ENCODE measurements at regions not wholly inside any gene's neighbourhood (a gene's known extent, or its start where the extent isn't known, plus 50 kb on each side); places are given as distances from the start of the nearest gene placed in this dataset.

DNA sequence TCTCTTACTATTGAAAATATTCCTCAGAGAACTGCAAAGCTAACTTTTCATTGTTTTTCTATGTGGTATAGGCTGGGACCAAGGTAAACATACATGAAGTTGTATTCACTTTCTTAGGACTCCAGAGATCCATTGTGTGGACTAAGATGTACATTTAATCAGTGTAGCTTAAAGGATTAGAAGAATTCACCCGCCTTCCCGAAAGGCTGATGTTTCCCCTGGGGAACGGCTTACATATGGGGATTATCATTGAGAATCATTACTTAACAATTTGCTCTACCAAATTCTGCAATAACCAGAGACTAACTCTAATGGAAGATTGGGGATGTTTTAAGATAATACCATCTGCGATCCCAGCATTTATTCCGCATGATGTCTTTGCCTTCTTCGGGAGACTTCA lies 257.1 kb upstream of the KIAA1217 start:
- ATAC-seq: no peak
- TF ChIP-seq, protein P1, sequence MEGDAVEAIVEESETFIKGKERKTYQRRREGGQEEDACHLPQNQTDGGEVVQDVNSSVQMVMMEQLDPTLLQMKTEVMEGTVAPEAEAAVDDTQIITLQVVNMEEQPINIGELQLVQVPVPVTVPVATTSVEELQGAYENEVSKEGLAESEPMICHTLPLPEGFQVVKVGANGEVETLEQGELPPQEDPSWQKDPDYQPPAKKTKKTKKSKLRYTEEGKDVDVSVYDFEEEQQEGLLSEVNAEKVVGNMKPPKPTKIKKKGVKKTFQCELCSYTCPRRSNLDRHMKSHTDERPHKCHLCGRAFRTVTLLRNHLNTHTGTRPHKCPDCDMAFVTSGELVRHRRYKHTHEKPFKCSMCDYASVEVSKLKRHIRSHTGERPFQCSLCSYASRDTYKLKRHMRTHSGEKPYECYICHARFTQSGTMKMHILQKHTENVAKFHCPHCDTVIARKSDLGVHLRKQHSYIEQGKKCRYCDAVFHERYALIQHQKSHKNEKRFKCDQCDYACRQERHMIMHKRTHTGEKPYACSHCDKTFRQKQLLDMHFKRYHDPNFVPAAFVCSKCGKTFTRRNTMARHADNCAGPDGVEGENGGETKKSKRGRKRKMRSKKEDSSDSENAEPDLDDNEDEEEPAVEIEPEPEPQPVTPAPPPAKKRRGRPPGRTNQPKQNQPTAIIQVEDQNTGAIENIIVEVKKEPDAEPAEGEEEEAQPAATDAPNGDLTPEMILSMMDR (IDR thresholded peaks at IDR 0.05 in 4 of 5, conservative IDR thresholded peaks at IDR 0.05 in 1 of 5): no peak
- TF ChIP-seq POLR2A (IDR thresholded peaks at IDR 0.05): no peak

DNA sequence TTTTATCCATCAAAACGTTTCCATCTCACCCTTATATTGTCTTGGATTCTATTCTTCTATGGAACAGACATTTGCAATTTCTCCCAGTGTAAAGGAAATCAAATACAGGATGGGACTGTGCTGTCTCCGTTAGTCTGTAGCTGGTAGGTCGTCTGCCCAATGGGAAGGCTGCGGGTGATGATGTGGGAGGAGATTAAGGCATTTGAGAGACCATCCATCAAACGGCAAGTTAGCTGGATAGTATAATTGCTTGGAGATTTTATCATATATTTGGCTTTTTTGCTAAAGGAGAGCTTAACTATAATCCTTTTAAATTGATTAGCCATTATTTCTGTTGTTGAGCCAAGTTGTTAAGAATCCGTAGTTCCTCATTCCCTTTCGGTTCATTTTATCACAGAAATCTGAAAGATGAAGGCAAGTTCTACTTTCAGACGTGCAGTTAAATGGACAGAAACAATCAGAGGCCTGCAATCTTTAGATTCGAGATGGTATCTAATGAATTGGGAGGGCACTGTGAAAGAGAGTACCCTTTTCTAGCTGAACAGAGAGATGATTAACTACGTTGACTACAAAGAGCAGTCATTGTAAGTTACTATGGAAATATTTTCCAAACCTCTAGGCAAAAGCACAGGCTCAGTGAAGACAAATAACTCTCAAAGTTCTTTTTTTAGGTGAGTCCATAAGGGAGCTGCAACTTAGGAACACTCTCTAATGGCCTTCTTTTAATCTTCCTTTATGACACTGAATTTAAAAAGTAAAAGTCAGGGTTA lies 253.3 kb upstream of the KIAA1217 start:
- ATAC-seq: no peak
- no peak for TF ChIP-seq POLR2A (IDR thresholded peaks at IDR 0.05)
- TF ChIP-seq, protein P1 (IDR thresholded peaks at IDR 0.05 in 4 of 5, conservative IDR thresholded peaks at IDR 0.05 in 1 of 5): no peak
- no peak for DNase-seq
- Histone ChIP-seq H3K27me3 (no peaks in the 10 kb centered on the region), H3K27ac (no peak overlapping the region), H3K9me3 (no peaks in the 10 kb centered on the region), H3K4me1 (no peaks in the 10 kb centered on the region), H3K36me3 (no peaks in the 10 kb centered on the region), H3K4me3 (no peak overlapping the region)
- intact Hi-C loops (cut with DNase I; ENCODE audit: low total_unique reads) (no loop called here), in situ Hi-C loops (cut with MboI; ENCODE audit: low sequenced_read_pairs in 4 of 4) (no loop called here)

More for the DNA sequence above, 257.1 kb upstream of the KIAA1217 start:
- intact Hi-C loops (cut with DNase I; ENCODE audit: low total_unique reads): no loop called here
- H3K27ac ChIP-seq: no peak overlapping the region
- no peaks in the 10 kb centered on the region for H3K27me3 ChIP-seq
- DNase-seq: no peak
- H3K9me3 ChIP-seq: no peaks in the 10 kb centered on the region
- H3K4me3 ChIP-seq: no peak overlapping the region
- H3K4me1 ChIP-seq: no peaks in the 10 kb centered on the region
- no peaks in the 10 kb centered on the region for H3K36me3 ChIP-seq
- in situ Hi-C loops (cut with MboI; ENCODE audit: low sequenced_read_pairs in 4 of 4): no loop called here

DNA sequence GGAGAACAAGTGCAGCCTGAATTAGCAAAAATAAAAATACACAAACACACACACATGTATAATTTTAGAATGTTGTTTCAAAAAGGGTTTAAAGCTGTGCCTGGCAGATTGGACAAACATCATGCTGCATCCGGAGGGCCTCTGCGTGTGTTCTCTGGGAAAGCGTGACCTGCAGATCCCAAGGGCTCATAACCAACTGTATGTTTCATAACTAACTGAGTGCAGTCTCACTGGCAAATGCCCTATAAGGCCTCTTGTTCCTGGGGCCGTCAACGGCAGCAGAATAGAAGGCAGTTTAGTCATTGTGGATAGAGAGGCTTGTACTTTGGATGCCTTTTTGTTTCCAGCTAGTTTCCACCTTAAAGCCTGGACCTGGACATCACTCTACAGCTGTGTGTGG lies 243.8 kb upstream of the KIAA1217 start:
- in situ Hi-C loops (cut with MboI; ENCODE audit: low sequenced_read_pairs in 4 of 4): no loop called here
- H3K27me3 ChIP-seq: no peaks in the 10 kb centered on the region

DNA sequence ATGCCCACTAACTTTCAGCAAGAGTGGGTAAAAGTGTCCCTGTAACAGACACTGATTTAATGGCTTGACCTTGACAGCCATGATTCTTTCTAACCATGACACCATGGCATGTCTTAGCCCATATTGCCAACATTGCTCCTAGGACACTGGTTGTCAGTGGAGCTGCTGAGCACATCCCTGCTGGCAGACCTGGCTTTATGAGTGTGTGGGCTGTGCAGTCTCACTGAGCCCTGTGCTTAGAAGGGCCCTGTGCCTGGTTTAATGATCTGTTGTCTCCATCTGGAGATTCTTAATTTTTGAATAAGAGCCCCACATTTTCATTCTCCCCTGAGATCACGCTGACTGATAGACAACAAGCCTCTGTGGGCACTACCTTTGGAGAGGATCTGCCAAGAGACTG lies 243.1 kb upstream of the KIAA1217 start:
- TF ChIP-seq, protein P1 (IDR thresholded peaks at IDR 0.05 in 4 of 5, conservative IDR thresholded peaks at IDR 0.05 in 1 of 5): no peak
- TF ChIP-seq POLR2A (IDR thresholded peaks at IDR 0.05): no peak
- Histone ChIP-seq H3K36me3 (no peaks in the 10 kb centered on the region), H3K27ac (no peak overlapping the region), H3K27me3 (no peaks in the 10 kb centered on the region), H3K4me3 (no peak overlapping the region), H3K4me1 (no peaks in the 10 kb centered on the region), H3K9me3 (no peaks in the 10 kb centered on the region)
- DNase-seq (no peak), ATAC-seq (no peak)
- intact Hi-C loops (cut with DNase I; ENCODE audit: low total_unique reads): no loop called here
- in situ Hi-C loops (cut with MboI; ENCODE audit: low sequenced_read_pairs in 4 of 4): no loop called here

More for the DNA sequence above, 243.8 kb upstream of the KIAA1217 start:
- H3K4me3 ChIP-seq: no peak overlapping the region
- TF ChIP-seq, protein P1 (IDR thresholded peaks at IDR 0.05 in 4 of 5, conservative IDR thresholded peaks at IDR 0.05 in 1 of 5): no peak
- TF ChIP-seq POLR2A (IDR thresholded peaks at IDR 0.05): no peak
- no peak overlapping the region for H3K27ac ChIP-seq
- H3K4me1 ChIP-seq: no peaks in the 10 kb centered on the region
- intact Hi-C loops (cut with DNase I; ENCODE audit: low total_unique reads): no loop called here
- H3K36me3 ChIP-seq: no peaks in the 10 kb centered on the region
- DNase-seq (no peak), ATAC-seq (no peak)
- H3K9me3 ChIP-seq: no peaks in the 10 kb centered on the region

Measured in gastrocnemius medialis (tissue), 4 donors.